ENCODE measurements at regions not wholly inside any gene's neighbourhood (a gene's known extent, or its start where the extent isn't known, plus 50 kb on each side); places are given as distances from the start of the nearest gene placed in this dataset.

DNA sequence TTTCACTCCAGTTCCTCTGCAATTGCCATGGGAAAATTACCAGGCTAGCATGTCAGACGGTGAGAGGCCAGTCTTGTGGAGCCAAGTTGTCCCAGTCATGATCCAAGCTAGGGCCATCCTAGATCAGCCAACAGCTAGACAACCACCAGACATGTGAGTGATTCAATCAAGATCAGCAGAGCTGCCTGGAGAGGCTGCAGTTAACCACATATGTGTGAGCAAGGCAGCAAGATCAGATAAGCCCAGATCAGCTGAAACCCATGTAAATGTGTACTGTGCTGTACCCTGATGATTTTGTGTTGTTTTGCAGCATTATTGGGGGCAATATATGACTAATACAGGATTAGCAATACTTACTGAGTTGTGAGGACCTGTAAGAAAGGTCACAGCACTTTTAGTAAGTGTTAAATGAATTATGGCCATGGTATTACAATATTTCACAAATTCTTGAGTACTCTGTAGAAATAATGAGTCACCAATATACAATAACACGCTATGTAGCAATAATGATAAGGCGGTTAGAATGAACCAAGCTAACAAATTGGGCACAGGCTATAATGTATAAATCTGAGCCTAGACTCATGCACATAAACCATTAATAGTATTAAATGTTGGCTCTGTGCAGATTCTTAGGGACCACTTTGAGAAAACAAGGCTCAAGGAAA lies 91.4 kb downstream of the SUDS3 start:
- Histone ChIP-seq H3K27me3 (replicated peaks in 1 of 4; ENCODE audit: control extremely low read depth in 1 of 4, control insufficient read depth in 3 of 4, insufficient read depth in 4 of 4, low read length in 3 of 4) (no peaks in the 10 kb centered on the region), H4K20me1 (ENCODE audit: control insufficient read depth, insufficient read depth, low read length, poor library complexity, severe bottlenecking) (no peaks in the 10 kb centered on the region), H3K36me3 (replicated peaks in 1 of 2; ENCODE audit: control extremely low read depth in 1 of 2, control insufficient read depth in 1 of 2, extremely low read depth in 1 of 2, insufficient read depth in 2 of 2, low read length in 1 of 2) (no peaks in the 10 kb centered on the region), H3K4me3 (ENCODE audit: control extremely low read depth in 1 of 5, extremely low read depth in 1 of 5, insufficient read depth in 1 of 5, low read depth in 2 of 5, low read length in 4 of 5) (no peak overlapping the region), H2AFZ (ENCODE audit: insufficient read depth, low read depth, low read length, poor library complexity, severe bottlenecking) (no peak overlapping the region), H3K79me2 (ENCODE audit: control insufficient read depth, insufficient read depth, low read length) (no peaks in the 10 kb centered on the region), H3K4me1 (ENCODE audit: control insufficient read depth in 2 of 2, insufficient read depth in 2 of 2, low read length in 2 of 2) (no peaks in the 10 kb centered on the region), H3K27ac (ENCODE audit: low read length in 2 of 2) (no peak overlapping the region), H3K9ac (ENCODE audit: low read length) (no peak overlapping the region), H3K9me3 (ENCODE audit: control extremely low read depth in 1 of 3, control insufficient read depth in 2 of 3, insufficient read depth in 1 of 3, low read length in 2 of 3) (peaks cover 0 to 2% (median 0%) of the 10 kb centered on the region in 3 donors), H3K4me2 (replicated peaks; ENCODE audit: low read depth, low read length, poor library complexity, severe bottlenecking) (no peak overlapping the region)
- DNase-seq (no peak), ATAC-seq (ENCODE audit: low read depth) (no peak)
- peaks cover 2% of the 10 kb centered on the region for H3K9me3 Mint-ChIP-seq (ENCODE audit: insufficient read depth)
- WGBS (ENCODE audit: insufficient coverage) = 67% methylated on average over 1 of the region's 3 CpGs
- H3K27ac Mint-ChIP-seq = no peak overlapping the region
- peaks cover 9% of the 10 kb centered on the region for H3K27me3 Mint-ChIP-seq
- ChIA-PET CTCF (no interaction called here), POLR2A (no interaction called here)
- no peak for TF ChIP-seq CTCF (IDR thresholded peaks at IDR 0.05)
- TF ChIP-seq EZH2 (IDR thresholded peaks at IDR 0.05; ENCODE audit: borderline replicate concordance, insufficient read depth, low read depth, low read length, poor library complexity, severe bottlenecking) = no peak
- H3K4me1 Mint-ChIP-seq = no peaks in the 10 kb centered on the region
- intact Hi-C loops (cut with micrococcal nuclease) = no loop called here
- H3K4me3 Mint-ChIP-seq = no peak overlapping the region

- Histone ChIP-seq H2AFZ (ENCODE audit: insufficient read depth, low read depth, low read length, poor library complexity, severe bottlenecking) (no peak overlapping the region), H3K27ac (ENCODE audit: low read length in 2 of 2) (no peak overlapping the region), H3K4me2 (replicated peaks; ENCODE audit: low read depth, low read length, poor library complexity, severe bottlenecking) (no peak overlapping the region), H3K36me3 (replicated peaks in 1 of 2; ENCODE audit: control extremely low read depth in 1 of 2, control insufficient read depth in 1 of 2, extremely low read depth in 1 of 2, insufficient read depth in 2 of 2, low read length in 1 of 2) (no peaks in the 10 kb centered on the region), H4K20me1 (ENCODE audit: control insufficient read depth, insufficient read depth, low read length, poor library complexity, severe bottlenecking) (no peaks in the 10 kb centered on the region), H3K27me3 (replicated peaks in 1 of 4; ENCODE audit: control extremely low read depth in 1 of 4, control insufficient read depth in 3 of 4, insufficient read depth in 4 of 4, low read length in 3 of 4) (no peaks in the 10 kb centered on the region), H3K79me2 (ENCODE audit: control insufficient read depth, insufficient read depth, low read length) (no peaks in the 10 kb centered on the region), H3K9me3 (ENCODE audit: control extremely low read depth in 1 of 3, control insufficient read depth in 2 of 3, insufficient read depth in 1 of 3, low read length in 2 of 3) (peaks cover 0 to 2% (median 0%) of the 10 kb centered on the region in 3 donors), H3K4me3 (ENCODE audit: control extremely low read depth in 1 of 5, extremely low read depth in 1 of 5, insufficient read depth in 1 of 5, low read depth in 2 of 5, low read length in 4 of 5) (no peak overlapping the region), H3K9ac (ENCODE audit: low read length) (no peak overlapping the region), H3K4me1 (ENCODE audit: control insufficient read depth in 2 of 2, insufficient read depth in 2 of 2, low read length in 2 of 2) (no peaks in the 10 kb centered on the region)
- peaks cover 8% of the 10 kb centered on the region for H3K27me3 Mint-ChIP-seq
- no peak for DNase-seq
- H3K27ac Mint-ChIP-seq = no peak overlapping the region
- TF ChIP-seq CTCF (IDR thresholded peaks at IDR 0.05) (no peak), EZH2 (IDR thresholded peaks at IDR 0.05; ENCODE audit: borderline replicate concordance, insufficient read depth, low read depth, low read length, poor library complexity, severe bottlenecking) (no peak)
- H3K4me1 Mint-ChIP-seq = no peaks in the 10 kb centered on the region
- H3K4me3 Mint-ChIP-seq = no peak overlapping the region
- intact Hi-C loops (cut with micrococcal nuclease) = no loop called here
- ATAC-seq (ENCODE audit: low read depth) = no peak
- no CpG with 5 or more reads among the region's 1 CpG for WGBS (ENCODE audit: insufficient coverage)
- ChIA-PET POLR2A (no interaction called here), CTCF (no interaction called here)
- peaks cover 2% of the 10 kb centered on the region for H3K9me3 Mint-ChIP-seq (ENCODE audit: insufficient read depth)
Measured at GRCh38 chr12:118472940-118473339, 96.6 kb downstream of the SUDS3 start.
